Heart left ventricle (tissue), 16 donors: ENCODE measurements at regions not wholly inside any gene's neighbourhood (a gene's known extent, or its start where the extent isn't known, plus 50 kb on each side); places are given as distances from the start of the nearest gene placed in this dataset.
A peak's percentile ranks its signal among the peaks of the same experiment; 100 is the strongest.

Experiments used
- ATAC-seq, 4 donors: fragments of 200-7000 bp; cut with Tn5 transposase; one replicate each; pipeline ENCODE4 v1.9.1; 2020 to 2022; ENCODE audit warnings: moderate library complexity in 4 of 4, mild to moderate bottlenecking in 3 of 4, moderate number of reproducible peaks in 1 of 4
- DNase-seq, 5 donors: peaks; one replicate each; pipeline ENCODE4 v3.0.0-alpha.2; 2020
- H3K27ac ChIP-seq, 12 donors: fragments of 200-600 bp; sonication (generic) in 4 of 12; one replicate each; pipeline versions ENCODE4 v1.5.0 to v1.8.0; 2016 to 2022; ENCODE audit warnings: mild to moderate bottlenecking in 2 of 12
- H3K27me3 ChIP-seq, 9 donors: fragments of 200-600 bp; sonication (generic) in 2 of 9; one replicate each; pipeline versions ENCODE4 v1.5.1 to v1.8.0; 2016 to 2022; ENCODE audit warnings: mild to moderate bottlenecking in 3 of 9
- H3K36me3 ChIP-seq, 9 donors: fragments of 200-600 bp; sonication (generic) in 2 of 9; one replicate each; pipeline versions ENCODE4 v1.5.0 to v1.8.0; 2018 to 2022; ENCODE audit warnings: mild to moderate bottlenecking in 2 of 9
- H3K4me1 ChIP-seq, 12 donors: fragments of 200-600 bp; sonication (generic) in 4 of 12; one replicate each; pipeline versions ENCODE4 v1.5.0 to v1.8.0; 2016 to 2022; ENCODE audit warnings: mild to moderate bottlenecking in 3 of 12
- H3K4me3 ChIP-seq, 12 donors: fragments of 200-600 bp; sonication (generic) in 4 of 12; one replicate each; pipeline versions ENCODE4 v1.5.0 to v1.8.0; 2017 to 2022; ENCODE audit warnings: mild to moderate bottlenecking in 9 of 12, moderate library complexity in 4 of 12
- H3K9me3 ChIP-seq, 12 donors: fragments of 200-600 bp; sonication (generic) in 4 of 12; one replicate each; pipeline versions ENCODE4 v1.5.0 to v1.8.0; 2016 to 2022; ENCODE audit warnings: mild to moderate bottlenecking in 1 of 12
- CTCF ChIP-seq, 12 donors: fragments of 200-600 bp; sonication (generic) in 4 of 12; IDR thresholded peaks; one replicate each; pipeline versions ENCODE4 v1.5.0 to v1.8.0; 2018 to 2022; ENCODE audit warnings: antibody characterized with exemption in 12 of 12, mild to moderate bottlenecking in 5 of 12
- POLR2A ChIP-seq, 2 donors: fragments of 450-650 bp; IDR thresholded peaks; one replicate each; pipeline ENCODE4 v1.6.1; 2017; ENCODE audit warnings: antibody characterized with exemption in 2 of 2, mild to moderate bottlenecking in 2 of 2, moderate library complexity in 2 of 2
- WGBS, 4 donors: extraction: QIAGEN DNeasy Blood & Tissue Kit in 2 of 4; methylation state at CpG; one replicate each; pipeline versions ENCODE4 v1.1.5 to v1.1.7; 2013 to 2018; 5-methylcytosine and 5-hydroxymethylcytosine counted together
- intact Hi-C, 10 donors: fragments of 100-400 bp; cut with DNase I; formaldehyde crosslinking; loops; one replicate each; pipeline versions ENCODE4 v1.11.1 to v1.14.2; 2022
- donor health status: ischemic (EF 13 %, LVEDD 7.1; RV severe dilation, severe dysfunction).
- donor health status: healthy with polysubstance abuse.
- donor health status: DM: no; HTN: yes; CAD: no.
- donor health status: DM: no; HTN: no; CAD: no.
- donor health status: ischemic (EF 25% LVEDD 6.9; RV normal size, moderate dysfunction).
- donor health status: ischemic (EF 25% LVEDD 5.7; RV mildly dilated, moderate dysfunction).
- donor health status: healthy.
- donor health status: DM: yes; HTN: yes; CAD: no.
- donor health status: ischemic (EF 35%, LVEDD 5.7; RV mildly dilated, moderate dysfunction).
- donor health status: nonischemic (EF 11% LVEDD 7.7; RV severe dilation, severe dysfunction).
- donor health status: DM: yes; HTN: yes; CAD: no.
- donor health status: PGD.
- donor health status: ischemic (EF 29% LVEDD 5.4; RV normal size, mild dysfunction).
- donor health status: nonischemic (EF 23%, LVEDD 6.1; RV moderate dilation, normal function).

- Histone ChIP-seq H3K4me1 (peaks cover 0 to 9% (median 0%) of the 10 kb centered on the region in 12 donors), H3K27me3 (no peaks in the 10 kb centered on the region), H3K9me3 (peaks cover 0 to 14% (median 3%) of the 10 kb centered on the region in 12 donors), H3K27ac (peak overlapping the region in 2 of 12 donors; percentile 11 to 43), H3K4me3 (no peak overlapping the region), H3K36me3 (no peaks in the 10 kb centered on the region)
- no peak for ATAC-seq
- no peak for DNase-seq
- intact Hi-C loops: no loop called here
- WGBS, 4 donors: 43 to 47% (median 45%) methylated on average over 4 of the region's 4 CpGs
- no peak for TF ChIP-seq POLR2A (IDR thresholded peaks at IDR 0.05)
- no peak for TF ChIP-seq CTCF (IDR thresholded peaks at IDR 0.05)
Measured at GRCh38 chr3:21273259-21274025, 477.6 kb downstream of the ZNF385D start.

GRCh38 chr3:21271606-21272016, 479.4 kb downstream of the ZNF385D start:
- Histone ChIP-seq H3K9me3 (peaks cover 0 to 13% (median 3%) of the 10 kb centered on the region in 12 donors), H3K4me1 (peaks cover 0 to 9% (median 0%) of the 10 kb centered on the region in 12 donors), H3K36me3 (no peaks in the 10 kb centered on the region), H3K27me3 (no peaks in the 10 kb centered on the region), H3K27ac (no peak overlapping the region), H3K4me3 (no peak overlapping the region)
- intact Hi-C loops: no loop called here
- 94 to 97% (median 95%) methylated on average over 6 to 19 of the region's 19 CpGs for WGBS, 4 donors
- ATAC-seq (no peak), DNase-seq (peak in 1 of 5 donors; percentile 51)
- no peak for TF ChIP-seq CTCF (IDR thresholded peaks at IDR 0.05)
- TF ChIP-seq POLR2A (IDR thresholded peaks at IDR 0.05): no peak

GRCh38 chr3:21269882-21270281, 481.1 kb downstream of the ZNF385D start:
- Histone ChIP-seq H3K4me1 (peaks cover 0 to 9% (median 0%) of the 10 kb centered on the region in 12 donors), H3K36me3 (no peaks in the 10 kb centered on the region), H3K4me3 (no peak overlapping the region), H3K27ac (no peak overlapping the region), H3K27me3 (no peaks in the 10 kb centered on the region), H3K9me3 (peaks cover 0 to 13% (median 3%) of the 10 kb centered on the region in 12 donors)
- TF ChIP-seq POLR2A (IDR thresholded peaks at IDR 0.05): no peak
- no peak for TF ChIP-seq CTCF (IDR thresholded peaks at IDR 0.05)
- intact Hi-C loops: no loop called here
- DNase-seq (no peak), ATAC-seq (no peak)

GRCh38 chr3:21260507-21260906, 490.5 kb downstream of the ZNF385D start:
- WGBS, 4 donors: 59 to 76% (median 66%) methylated on average over 5 of the region's 5 CpGs
- H3K9me3 ChIP-seq: peaks cover 0 to 4% (median 0%) of the 10 kb centered on the region in 12 donors
- TF ChIP-seq POLR2A (IDR thresholded peaks at IDR 0.05) (no peak), CTCF (IDR thresholded peaks at IDR 0.05) (no peak)
- no peak for DNase-seq
- H3K4me3 ChIP-seq: no peak overlapping the region
- intact Hi-C loops: no loop called here
- H3K27ac ChIP-seq: no peak overlapping the region
- H3K27me3 ChIP-seq: no peaks in the 10 kb centered on the region
- peaks cover 0 to 9% (median 2%) of the 10 kb centered on the region in 12 donors for H3K4me1 ChIP-seq
- no peak for ATAC-seq
- no peaks in the 10 kb centered on the region for H3K36me3 ChIP-seq
